ENCODE measurements at regions not wholly inside any gene's neighbourhood (a gene's known extent, or its start where the extent isn't known, plus 50 kb on each side); places are given as distances from the start of the nearest gene placed in this dataset.

- no peak overlapping the region for H3K4me3 ChIP-seq (ENCODE audit: low read depth in 1 of 3, low read length in 3 of 3)
- no peaks in the 10 kb centered on the region for H3K9me3 ChIP-seq (ENCODE audit: control insufficient read depth in 4 of 4, low read length in 3 of 4)
- no peak overlapping the region for H3K27ac ChIP-seq (ENCODE audit: low read depth in 1 of 2, low read length in 2 of 2)
- peaks cover 0 to 13% (median 3%) of the 10 kb centered on the region in 4 donors for H3K4me1 ChIP-seq (ENCODE audit: control insufficient read depth in 4 of 4, insufficient read depth in 4 of 4, low read length in 3 of 4)
- no peak for TF ChIP-seq SP1 (IDR thresholded peaks at IDR 0.05)
- TF ChIP-seq FOXA2 (IDR thresholded peaks at IDR 0.05) = no peak
- no peak for TF ChIP-seq GABPA (IDR thresholded peaks at IDR 0.05 in 1 of 2, conservative IDR thresholded peaks at IDR 0.05 in 1 of 2)
- TF ChIP-seq RAD21 (IDR thresholded peaks at IDR 0.05) = no peak
- WGBS = 88% methylated on average over 4 of the region's 4 CpGs
- no peaks in the 10 kb centered on the region for H3K36me3 ChIP-seq (ENCODE audit: control insufficient read depth in 4 of 4, insufficient read depth in 3 of 4, low read depth in 1 of 4, low read length in 3 of 4)
- H3K27me3 ChIP-seq (ENCODE audit: control insufficient read depth in 4 of 4, insufficient read depth in 4 of 4, low read length in 3 of 4) = no peaks in the 10 kb centered on the region
- no peak for DNase-seq (ENCODE audit: low spot score)
- H3K9ac ChIP-seq (ENCODE audit: low read depth in 1 of 2, low read length in 2 of 2) = no peak overlapping the region
Measured at GRCh38 chr9:109726119-109726518, 53.9 kb upstream of the PALM2AKAP2 start.

DNA sequence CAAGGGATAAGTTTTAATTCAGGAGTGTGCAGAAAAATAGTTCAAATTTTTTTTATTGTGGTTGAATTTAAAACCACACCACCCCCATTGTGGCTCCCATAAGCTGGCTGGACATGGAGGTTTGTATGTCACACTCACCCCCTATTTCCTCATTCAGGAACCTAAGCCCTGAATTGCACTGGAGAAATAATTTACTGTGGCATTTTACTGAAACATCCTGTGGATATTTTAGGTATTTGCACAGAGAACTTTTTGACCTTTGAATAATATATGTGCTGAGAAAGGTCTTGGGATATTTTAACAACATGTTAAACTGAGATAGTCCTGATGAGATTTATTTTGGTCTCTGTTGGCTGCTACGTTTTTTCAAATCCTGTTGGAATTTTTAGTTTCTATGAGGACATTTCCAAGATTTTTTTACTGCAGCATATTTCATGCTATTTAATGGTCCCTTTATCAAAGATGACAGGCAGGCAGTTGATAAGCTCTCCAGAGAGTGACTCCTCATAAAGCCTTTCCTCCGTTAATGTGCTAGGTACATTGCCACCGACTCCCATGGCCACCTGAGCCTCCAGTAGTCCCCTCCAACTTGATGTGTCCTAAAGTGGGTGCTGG lies 51.2 kb upstream of the PALM2AKAP2 start:
- H3K27me3 ChIP-seq (ENCODE audit: control insufficient read depth in 4 of 4, insufficient read depth in 4 of 4, low read length in 3 of 4) = no peaks in the 10 kb centered on the region
- WGBS = 81% methylated on average over 3 of the region's 3 CpGs

More for the DNA sequence above, 51.2 kb upstream of the PALM2AKAP2 start:
- no peaks in the 10 kb centered on the region for H3K36me3 ChIP-seq (ENCODE audit: control insufficient read depth in 4 of 4, insufficient read depth in 3 of 4, low read depth in 1 of 4, low read length in 3 of 4)
- H3K9me3 ChIP-seq (ENCODE audit: control insufficient read depth in 4 of 4, low read length in 3 of 4) = no peaks in the 10 kb centered on the region
- no peak for DNase-seq (ENCODE audit: low spot score)
- TF ChIP-seq, protein P1, sequence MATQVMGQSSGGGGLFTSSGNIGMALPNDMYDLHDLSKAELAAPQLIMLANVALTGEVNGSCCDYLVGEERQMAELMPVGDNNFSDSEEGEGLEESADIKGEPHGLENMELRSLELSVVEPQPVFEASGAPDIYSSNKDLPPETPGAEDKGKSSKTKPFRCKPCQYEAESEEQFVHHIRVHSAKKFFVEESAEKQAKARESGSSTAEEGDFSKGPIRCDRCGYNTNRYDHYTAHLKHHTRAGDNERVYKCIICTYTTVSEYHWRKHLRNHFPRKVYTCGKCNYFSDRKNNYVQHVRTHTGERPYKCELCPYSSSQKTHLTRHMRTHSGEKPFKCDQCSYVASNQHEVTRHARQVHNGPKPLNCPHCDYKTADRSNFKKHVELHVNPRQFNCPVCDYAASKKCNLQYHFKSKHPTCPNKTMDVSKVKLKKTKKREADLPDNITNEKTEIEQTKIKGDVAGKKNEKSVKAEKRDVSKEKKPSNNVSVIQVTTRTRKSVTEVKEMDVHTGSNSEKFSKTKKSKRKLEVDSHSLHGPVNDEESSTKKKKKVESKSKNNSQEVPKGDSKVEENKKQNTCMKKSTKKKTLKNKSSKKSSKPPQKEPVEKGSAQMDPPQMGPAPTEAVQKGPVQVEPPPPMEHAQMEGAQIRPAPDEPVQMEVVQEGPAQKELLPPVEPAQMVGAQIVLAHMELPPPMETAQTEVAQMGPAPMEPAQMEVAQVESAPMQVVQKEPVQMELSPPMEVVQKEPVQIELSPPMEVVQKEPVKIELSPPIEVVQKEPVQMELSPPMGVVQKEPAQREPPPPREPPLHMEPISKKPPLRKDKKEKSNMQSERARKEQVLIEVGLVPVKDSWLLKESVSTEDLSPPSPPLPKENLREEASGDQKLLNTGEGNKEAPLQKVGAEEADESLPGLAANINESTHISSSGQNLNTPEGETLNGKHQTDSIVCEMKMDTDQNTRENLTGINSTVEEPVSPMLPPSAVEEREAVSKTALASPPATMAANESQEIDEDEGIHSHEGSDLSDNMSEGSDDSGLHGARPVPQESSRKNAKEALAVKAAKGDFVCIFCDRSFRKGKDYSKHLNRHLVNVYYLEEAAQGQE (IDR thresholded peaks at IDR 0.05) = no peak
- no peak for TF ChIP-seq EGR1 (IDR thresholded peaks at IDR 0.05; ENCODE audit: low read depth in 2 of 2)
- TF ChIP-seq, protein P2, sequence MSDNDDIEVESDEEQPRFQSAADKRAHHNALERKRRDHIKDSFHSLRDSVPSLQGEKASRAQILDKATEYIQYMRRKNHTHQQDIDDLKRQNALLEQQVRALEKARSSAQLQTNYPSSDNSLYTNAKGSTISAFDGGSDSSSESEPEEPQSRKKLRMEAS (IDR thresholded peaks at IDR 0.05) = no peak
- no peak for TF ChIP-seq FOXA2 (IDR thresholded peaks at IDR 0.05)
- no peak for TF ChIP-seq TAF1 (conservative IDR thresholded peaks at IDR 0.05)
- TF ChIP-seq, protein P3, sequence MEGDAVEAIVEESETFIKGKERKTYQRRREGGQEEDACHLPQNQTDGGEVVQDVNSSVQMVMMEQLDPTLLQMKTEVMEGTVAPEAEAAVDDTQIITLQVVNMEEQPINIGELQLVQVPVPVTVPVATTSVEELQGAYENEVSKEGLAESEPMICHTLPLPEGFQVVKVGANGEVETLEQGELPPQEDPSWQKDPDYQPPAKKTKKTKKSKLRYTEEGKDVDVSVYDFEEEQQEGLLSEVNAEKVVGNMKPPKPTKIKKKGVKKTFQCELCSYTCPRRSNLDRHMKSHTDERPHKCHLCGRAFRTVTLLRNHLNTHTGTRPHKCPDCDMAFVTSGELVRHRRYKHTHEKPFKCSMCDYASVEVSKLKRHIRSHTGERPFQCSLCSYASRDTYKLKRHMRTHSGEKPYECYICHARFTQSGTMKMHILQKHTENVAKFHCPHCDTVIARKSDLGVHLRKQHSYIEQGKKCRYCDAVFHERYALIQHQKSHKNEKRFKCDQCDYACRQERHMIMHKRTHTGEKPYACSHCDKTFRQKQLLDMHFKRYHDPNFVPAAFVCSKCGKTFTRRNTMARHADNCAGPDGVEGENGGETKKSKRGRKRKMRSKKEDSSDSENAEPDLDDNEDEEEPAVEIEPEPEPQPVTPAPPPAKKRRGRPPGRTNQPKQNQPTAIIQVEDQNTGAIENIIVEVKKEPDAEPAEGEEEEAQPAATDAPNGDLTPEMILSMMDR (IDR thresholded peaks at IDR 0.05; ENCODE audit: low read depth, low read length, missing input control) = no peak
- no peak for TF ChIP-seq GABPA (IDR thresholded peaks at IDR 0.05 in 1 of 2, conservative IDR thresholded peaks at IDR 0.05 in 1 of 2)
- no peak for TF ChIP-seq HNF4A (conservative IDR thresholded peaks at IDR 0.05)
- no peak for TF ChIP-seq SP1 (IDR thresholded peaks at IDR 0.05)
- no peak for TF ChIP-seq ATF3 (IDR thresholded peaks at IDR 0.05)
- TF ChIP-seq JUND (IDR thresholded peaks at IDR 0.05) = no peak
- peaks cover 0 to 20% (median 4%) of the 10 kb centered on the region in 4 donors for H3K4me1 ChIP-seq (ENCODE audit: control insufficient read depth in 4 of 4, insufficient read depth in 4 of 4, low read length in 3 of 4)
- no peak overlapping the region for H3K9ac ChIP-seq (ENCODE audit: low read depth in 1 of 2, low read length in 2 of 2)
- H3K27ac ChIP-seq (ENCODE audit: low read depth in 1 of 2, low read length in 2 of 2) = no peak overlapping the region
- H3K4me3 ChIP-seq (ENCODE audit: low read depth in 1 of 3, low read length in 3 of 3) = no peak overlapping the region

Data from liver (tissue), 8 donors.